ENCODE measurements at regions not wholly inside any gene's neighbourhood (a gene's known extent, or its start where the extent isn't known, plus 50 kb on each side); places are given as distances from the start of the nearest gene placed in this dataset.
"Not testable (repeated sequence)": the region's sequence is repeated elsewhere in the genome, so short reads cannot be mapped to it uniquely, and the experiment has no call there.

DNA sequence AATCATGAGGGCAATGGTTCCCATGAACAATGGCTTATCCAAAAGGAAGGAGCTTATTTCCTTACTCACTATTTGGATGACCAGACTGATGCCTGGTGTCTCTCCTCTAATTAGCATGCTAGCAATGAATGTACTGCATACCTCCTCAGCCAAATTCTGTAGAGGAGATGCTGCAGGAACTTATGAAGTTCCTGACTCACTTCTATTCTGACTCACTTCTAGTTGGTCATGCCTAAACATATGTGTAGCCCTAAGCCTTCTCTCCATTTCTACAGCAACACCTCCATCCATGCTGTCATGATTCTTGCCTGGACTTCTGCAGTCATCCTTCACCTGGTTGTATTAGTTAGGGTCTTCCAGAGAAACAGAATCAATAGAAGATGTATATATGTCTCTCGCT, 59.9 kb upstream of the MRPS9 start:
- DNase-seq = no peak

DNA sequence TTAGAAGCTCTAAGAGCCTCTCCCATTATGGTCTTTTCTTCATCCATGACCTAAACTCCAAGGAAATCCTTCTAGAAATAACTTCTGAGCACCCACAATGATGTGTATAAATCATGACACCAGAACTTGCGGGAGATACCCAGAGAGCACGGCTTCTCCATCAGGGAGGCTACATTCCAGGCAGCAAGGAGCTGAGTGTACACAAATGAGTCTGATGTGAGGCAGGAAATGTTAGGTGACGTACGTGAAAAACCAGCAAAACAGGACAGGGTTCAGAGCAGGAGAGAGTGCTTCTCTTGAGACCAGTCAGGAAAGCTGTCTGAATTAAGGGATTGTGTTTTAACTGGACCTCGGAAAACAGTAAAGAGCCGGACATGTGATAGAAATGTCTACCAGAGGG, 58.1 kb upstream of the MRPS9 start:
- DNase-seq = not testable (repeated sequence)

- no peak for DNase-seq
Measured at GRCh38 chr2:104982111-104982510, 55.8 kb upstream of the MRPS9 start.

All from stimulated activated CD4-positive, alpha-beta T cell treated with anti-CD3 and anti-CD28 coated beads, Interleukin-2, amount 100 ng/mL, for 48 hours (primary cell).